ENCODE measurements at regions not wholly inside any gene's neighbourhood (a gene's known extent, or its start where the extent isn't known, plus 50 kb on each side); places are given as distances from the start of the nearest gene placed in this dataset.

- TF ChIP-seq CTCF (conservative IDR thresholded peaks at IDR 0.05 in 1 of 2, IDR thresholded peaks at IDR 0.05 in 1 of 2; ENCODE audit: low read depth in 1 of 2, low read length in 2 of 2) (no peak), EZH2 (IDR thresholded peaks at IDR 0.05; ENCODE audit: low read length, missing control alignments) (no peak)
These were observed 73.5 kb upstream of the VASH1 start for GRCh38 chr14:76687611-76688382.

Data from fibroblast of lung (primary cell).